HepG2 (cell line): ENCODE measurements at regions not wholly inside any gene's neighbourhood (a gene's known extent, or its start where the extent isn't known, plus 50 kb on each side); places are given as distances from the start of the nearest gene placed in this dataset.

Experiments used
- ATAC-seq: fragments of 200-7000 bp; cut with Tn5 transposase; 3 replicates; pipeline ENCODE4 v1.9.1; 2020; ENCODE audit warnings: mild to moderate bottlenecking, moderate library complexity
- BruUV-seq: library from RNA; stranded (reverse); fragments of 400-500 nt; replicated peaks from 2 replicates; lab custom pipeline; 2021; lab: Mats Ljungman, UMichigan
- CTCF ChIA-PET: fragments of 300-600 bp; formaldehyde crosslinking; extraction: SDS; loops from one replicate; lab custom pipeline; 2021; ENCODE audit warnings: low total read pairs, inconsistent platforms, low intra/inter-chr PET ratio; lab: Yijun Ruan, JAX
- POLR2A ChIA-PET: fragments of 350-600 bp; sonication (Branson Sonifier 250); formaldehyde crosslinking; loops from one replicate; lab custom pipeline; 2020; ENCODE audit warnings: antibody characterized with exemption, inconsistent platforms; lab: Yijun Ruan, JAX
- DNase-seq: peaks from one replicate; pipeline ENCODE4 v3.0.0-alpha.2; 2015; ENCODE audit warnings: low spot score
- FAIRE-seq: peaks from 3 replicates; lab custom pipeline; 2011; peaks lifted over from hg19 to GRCh38; lab: Jason Lieb, UNC
- H2AFZ ChIP-seq: one replicate; pipeline ENCODE4 v1.6.1; 2011; ENCODE audit warnings: low read length, inconsistent platforms
- H3K27ac ChIP-seq: fragments of 300-600 bp; 3 replicates; pipeline ENCODE4 v1.8.0; 2011; ENCODE audit warnings: mixed run types, mild to moderate bottlenecking, mixed read lengths, low read length, inconsistent platforms; ENCODE audit not compliant: insufficient read depth; ENCODE audit errors: extremely low read length
- H3K27me3 ChIP-seq, 2 experiments: fragments of 200-600 bp in 1 of 2; 2 replicates in 1 of 2; 3 replicates in 1 of 2; pipeline versions ENCODE4 v1.6.0 to v1.8.0; 2011; ENCODE audit warnings: low read length in 2 of 2, mild to moderate bottlenecking in 2 of 2, moderate library complexity in 2 of 2, inconsistent platforms in 1 of 2; ENCODE audit not compliant: insufficient read depth in 2 of 2, control insufficient read depth in 1 of 2
- H3K36me3 ChIP-seq, 2 experiments: fragments of 200-600 bp in 1 of 2; replicated peaks in 1 of 2; 2 replicates in 1 of 2; 3 replicates in 1 of 2; pipeline versions ENCODE4 v1.5.1 to v1.8.0; 2011; ENCODE audit warnings: low read length in 2 of 2, inconsistent platforms in 1 of 2; ENCODE audit not compliant: insufficient read depth in 2 of 2, control insufficient read depth in 1 of 2
- H3K4me1 ChIP-seq: 2 replicates; pipeline ENCODE4 v1.5.1; 2012; ENCODE audit warnings: low read length, inconsistent platforms; ENCODE audit not compliant: insufficient read depth
- H3K4me2 ChIP-seq: 2 replicates; pipeline ENCODE4 v1.6.0; 2011; ENCODE audit warnings: low read depth, low read length, inconsistent platforms
- H3K4me3 ChIP-seq, 3 experiments: fragments of 200-600 bp in 1 of 3; sonication (generic), shearing (Covaris generic) in 1 of 3; replicated peaks in 1 of 3; 2 replicates each; pipeline ENCODE4 v1.5.1; 2011 to 2016; ENCODE audit warnings: low read length in 3 of 3, inconsistent platforms in 2 of 3, low read depth in 2 of 3, mild to moderate bottlenecking in 2 of 3, control low read depth in 1 of 3, mixed read lengths in 1 of 3; ENCODE audit not compliant: insufficient read depth in 1 of 3
- H3K79me2 ChIP-seq: one replicate; pipeline ENCODE4 v1.6.1; 2011; ENCODE audit warnings: low read length, inconsistent platforms; ENCODE audit not compliant: insufficient read depth
- H3K9ac ChIP-seq: 2 replicates; pipeline ENCODE4 v1.6.0; 2011; ENCODE audit warnings: mild to moderate bottlenecking, low read depth, low read length, inconsistent platforms; ENCODE audit not compliant: insufficient read depth
- H3K9me3 ChIP-seq: 2 replicates; pipeline ENCODE4 v1.5.1; 2012; ENCODE audit warnings: mild to moderate bottlenecking, low read length
- H4K20me1 ChIP-seq: 2 replicates; pipeline ENCODE4 v1.6.0; 2011; ENCODE audit warnings: inconsistent platforms, mild to moderate bottlenecking, low read length, moderate library complexity; ENCODE audit not compliant: insufficient read depth
- ATF4 ChIP-seq, 2 experiments: fragments of 450-650 bp in 1 of 2; sonication (generic) in 1 of 2; formaldehyde crosslinking; IDR thresholded peaks; 2 replicates each; pipeline versions ENCODE4 v1.5.0 to v1.8.0; 2020 to 2022; ENCODE audit warnings: mild to moderate bottlenecking in 1 of 2, missing genetic modification reagents in 1 of 2
- GPN1 ChIP-seq: sonication (generic); formaldehyde crosslinking; IDR thresholded peaks from 2 replicates; pipeline ENCODE4 v1.5.1; 2020; ENCODE audit warnings: missing genetic modification reagents, borderline replicate concordance
- HMGXB4 ChIP-seq, 2 experiments: sonication (generic) in 1 of 2; formaldehyde crosslinking in 1 of 2; IDR thresholded peaks; 2 replicates each; pipeline versions ENCODE4 v1.4.0 to v1.6.1; 2018 to 2020; ENCODE audit warnings: missing genetic modification reagents in 2 of 2, borderline replicate concordance in 1 of 2, low read depth in 1 of 2, mild to moderate bottlenecking in 1 of 2, missing biosample characterization in 1 of 2
- KMT2B ChIP-seq: IDR thresholded peaks from 2 replicates; pipeline ENCODE4 v1.6.1; 2016; ENCODE audit warnings: missing genetic modification reagents, missing compliant biosample characterization
- SNAI1 ChIP-seq: sonication (generic); formaldehyde crosslinking; IDR thresholded peaks from 2 replicates; pipeline ENCODE4 v1.5.0; 2020; ENCODE audit warnings: mild to moderate bottlenecking, missing genetic modification reagents, borderline replicate concordance
- ZNF143 ChIP-seq: sonication (generic); formaldehyde crosslinking; IDR thresholded peaks from 2 replicates; pipeline ENCODE4 v1.4.0; 2020; ENCODE audit warnings: missing genetic modification reagents
- ZNF3 ChIP-seq: IDR thresholded peaks from 2 replicates; pipeline ENCODE4 v1.7.0; 2017; ENCODE audit warnings: inconsistent platforms
- ZNF589 ChIP-seq: sonication (generic); formaldehyde crosslinking; conservative IDR thresholded peaks from 2 replicates; pipeline ENCODE4 v1.8.0; 2022; ENCODE audit warnings: mild to moderate bottlenecking, moderate library complexity, missing genetic modification reagents
- ZNF761 ChIP-seq: sonication (generic); formaldehyde crosslinking; conservative IDR thresholded peaks from 2 replicates; pipeline ENCODE4 v1.4.0; 2020; ENCODE audit warnings: mild to moderate bottlenecking, missing genetic modification reagents
- ZNF781 ChIP-seq: sonication (generic); formaldehyde crosslinking; IDR thresholded peaks from 2 replicates; pipeline ENCODE4 v1.5.1; 2020; ENCODE audit warnings: borderline replicate concordance, mild to moderate bottlenecking, missing genetic modification reagents; ENCODE audit errors: not compliant biosample characterization
- WGBS: methylation state at CpG from one replicate; pipeline ENCODE4 v1.1.6; 2017; ENCODE audit warnings: low lambda C conversion rate; 5-methylcytosine and 5-hydroxymethylcytosine counted together
- in situ Hi-C: cut with HindIII; loops from 2 replicates; pipeline ENCODE4 v1.10.0; 2017; ENCODE audit warnings: low pct_unique_long_range_greater_than_20kb; ENCODE audit not compliant: extremely low pct_ligation_motif_present
- intact Hi-C: fragments of 100-400 bp; cut with micrococcal nuclease; formaldehyde crosslinking; loops from one replicate; pipeline ENCODE4 v1.10.0; 2022; ENCODE audit not compliant: unreplicated experiment
- TF ChIP-seq, protein P1 (sequence below): sonication (generic); formaldehyde crosslinking; IDR thresholded peaks from 2 replicates; pipeline ENCODE4 v1.4.0; 2020; ENCODE audit warnings: mild to moderate bottlenecking, missing genetic modification reagents
- TF ChIP-seq, protein P2 (sequence below): IDR thresholded peaks from 2 replicates; pipeline ENCODE4 v1.6.1; 2018; ENCODE audit warnings: missing genetic modification reagents
- TF ChIP-seq, protein P3 (sequence below): sonication (generic); formaldehyde crosslinking; IDR thresholded peaks from 2 replicates; pipeline ENCODE4 v1.4.0; 2020; ENCODE audit warnings: mild to moderate bottlenecking, missing genetic modification reagents

GRCh38 chr19:30942636-30943035 is 406.6 kb downstream of the TSHZ3 start:
- Histone ChIP-seq H2AFZ (no peak overlapping the region), H4K20me1 (no peaks in the 10 kb centered on the region), H3K9ac (no peak overlapping the region), H3K4me3 (no peak overlapping the region)
- intact Hi-C loops, result no loop called here
- DNase-seq, result no peak
- in situ Hi-C loops, result no loop called here
- POLR2A ChIA-PET, result no interaction called here
- no peak for TF ChIP-seq KMT2B
- no peak for TF ChIP-seq HMGXB4 (CRISPR knock-in tag; IDR thresholded peaks at IDR 0.05; ENCODE audit: borderline replicate concordance in 1 of 2, low read depth in 1 of 2)
- no peak for TF ChIP-seq ZNF761
- TF ChIP-seq ZNF781 (CRISPR knock-in tag), result no peak
- TF ChIP-seq ATF4 (CRISPR knock-in tag; IDR thresholded peaks at IDR 0.05), result no peak
- TF ChIP-seq SNAI1, result no peak
- no peak for TF ChIP-seq ZNF3
- no peak for TF ChIP-seq ZNF143 (CRISPR knock-in tag)
- TF ChIP-seq, protein P1, sequence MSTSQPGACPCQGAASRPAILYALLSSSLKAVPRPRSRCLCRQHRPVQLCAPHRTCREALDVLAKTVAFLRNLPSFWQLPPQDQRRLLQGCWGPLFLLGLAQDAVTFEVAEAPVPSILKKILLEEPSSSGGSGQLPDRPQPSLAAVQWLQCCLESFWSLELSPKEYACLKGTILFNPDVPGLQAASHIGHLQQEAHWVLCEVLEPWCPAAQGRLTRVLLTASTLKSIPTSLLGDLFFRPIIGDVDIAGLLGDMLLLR (CRISPR knock-in tag), result no peak
- TF ChIP-seq ZNF589 (CRISPR knock-in tag), result no peak
- no peak for TF ChIP-seq GPN1 (CRISPR knock-in tag)
- TF ChIP-seq, protein P2, sequence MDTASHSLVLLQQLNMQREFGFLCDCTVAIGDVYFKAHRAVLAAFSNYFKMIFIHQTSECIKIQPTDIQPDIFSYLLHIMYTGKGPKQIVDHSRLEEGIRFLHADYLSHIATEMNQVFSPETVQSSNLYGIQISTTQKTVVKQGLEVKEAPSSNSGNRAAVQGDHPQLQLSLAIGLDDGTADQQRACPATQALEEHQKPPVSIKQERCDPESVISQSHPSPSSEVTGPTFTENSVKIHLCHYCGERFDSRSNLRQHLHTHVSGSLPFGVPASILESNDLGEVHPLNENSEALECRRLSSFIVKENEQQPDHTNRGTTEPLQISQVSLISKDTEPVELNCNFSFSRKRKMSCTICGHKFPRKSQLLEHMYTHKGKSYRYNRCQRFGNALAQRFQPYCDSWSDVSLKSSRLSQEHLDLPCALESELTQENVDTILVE, result no peak
- TF ChIP-seq, protein P3, sequence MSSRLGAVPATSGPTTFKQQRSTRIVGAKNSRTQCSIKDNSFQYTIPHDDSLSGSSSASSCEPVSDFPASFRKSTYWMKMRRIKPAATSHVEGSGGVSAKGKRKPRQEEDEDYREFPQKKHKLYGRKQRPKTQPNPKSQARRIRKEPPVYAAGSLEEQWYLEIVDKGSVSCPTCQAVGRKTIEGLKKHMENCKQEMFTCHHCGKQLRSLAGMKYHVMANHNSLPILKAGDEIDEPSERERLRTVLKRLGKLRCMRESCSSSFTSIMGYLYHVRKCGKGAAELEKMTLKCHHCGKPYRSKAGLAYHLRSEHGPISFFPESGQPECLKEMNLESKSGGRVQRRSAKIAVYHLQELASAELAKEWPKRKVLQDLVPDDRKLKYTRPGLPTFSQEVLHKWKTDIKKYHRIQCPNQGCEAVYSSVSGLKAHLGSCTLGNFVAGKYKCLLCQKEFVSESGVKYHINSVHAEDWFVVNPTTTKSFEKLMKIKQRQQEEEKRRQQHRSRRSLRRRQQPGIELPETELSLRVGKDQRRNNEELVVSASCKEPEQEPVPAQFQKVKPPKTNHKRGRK (CRISPR knock-in tag), result no peak
- TF ChIP-seq, all 625 proteins: peak for 0
- H3K4me2 ChIP-seq, result no peak overlapping the region
- FAIRE-seq (no peak), ATAC-seq (no peak)
- no peak overlapping the region for H3K27ac ChIP-seq
- H3K27me3 ChIP-seq, result no peaks in the 10 kb centered on the region
- WGBS, result 8% methylated on average over 2 of the region's 3 CpGs
- CTCF ChIA-PET, result no interaction called here
- H3K9me3 ChIP-seq, result peaks cover 80% of the 10 kb centered on the region
- H3K4me1 ChIP-seq, result no peaks in the 10 kb centered on the region
- no peaks in the 10 kb centered on the region for H3K79me2 ChIP-seq
- BruUV-seq, result no TSS peak
- H3K36me3 ChIP-seq, result no peaks in the 10 kb centered on the region
